Breast epithelium (tissue), 3 donors: ENCODE measurements at regions not wholly inside any gene's neighbourhood (a gene's known extent, or its start where the extent isn't known, plus 50 kb on each side); places are given as distances from the start of the nearest gene placed in this dataset.

Experiments
- POLR2A ChIP-seq: fragments of 450-650 bp; IDR thresholded peaks from one replicate; pipeline ENCODE4 v1.6.1; 2016; ENCODE audit warnings: antibody characterized with exemption, mild to moderate bottlenecking, moderate library complexity
- TF ChIP-seq, protein P1 (sequence below), 3 donors: fragments of 450-650 bp; IDR thresholded peaks; one replicate each; pipeline ENCODE4 v1.5.1; 2016 to 2017; ENCODE audit warnings: antibody characterized with exemption in 3 of 3, mild to moderate bottlenecking in 3 of 3, moderate library complexity in 3 of 3

DNA sequence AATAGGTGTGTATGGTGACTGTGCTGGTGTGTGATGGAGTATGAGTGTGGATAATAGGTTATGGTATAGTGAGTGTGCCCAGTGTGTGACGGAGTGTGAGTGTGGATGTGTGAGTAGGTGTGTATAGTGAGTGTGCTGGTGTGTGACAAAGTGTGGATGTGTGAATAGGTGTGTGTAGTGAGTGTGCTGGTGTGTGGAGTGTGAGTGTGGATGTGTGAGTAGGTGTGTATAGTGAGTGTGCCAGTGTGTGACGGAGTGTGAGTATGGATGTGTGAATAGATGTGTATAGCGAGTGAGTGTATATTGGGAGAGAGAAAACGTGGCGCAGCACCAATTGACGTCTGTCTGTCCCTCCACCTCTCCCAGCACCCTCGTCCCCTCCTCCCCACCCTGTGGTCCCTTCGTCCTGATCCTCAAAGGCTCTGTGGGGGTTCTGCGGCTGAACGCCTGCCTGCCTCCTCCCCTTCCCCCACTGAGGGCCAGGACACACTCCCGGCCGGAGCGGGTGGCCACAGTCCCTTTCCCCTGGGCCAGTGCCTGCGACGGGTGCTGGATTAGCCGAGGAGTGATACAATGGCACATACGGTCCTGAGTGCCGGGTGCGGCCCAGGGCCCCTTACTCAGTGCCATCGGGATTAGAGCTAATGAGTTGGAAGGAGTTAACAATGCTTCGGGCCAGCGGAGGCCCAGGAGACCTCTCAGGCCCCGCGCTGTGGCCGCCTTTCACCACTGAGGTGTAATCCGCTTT is 160.0 kb downstream of the MRM1 start:
- TF ChIP-seq, protein P1, sequence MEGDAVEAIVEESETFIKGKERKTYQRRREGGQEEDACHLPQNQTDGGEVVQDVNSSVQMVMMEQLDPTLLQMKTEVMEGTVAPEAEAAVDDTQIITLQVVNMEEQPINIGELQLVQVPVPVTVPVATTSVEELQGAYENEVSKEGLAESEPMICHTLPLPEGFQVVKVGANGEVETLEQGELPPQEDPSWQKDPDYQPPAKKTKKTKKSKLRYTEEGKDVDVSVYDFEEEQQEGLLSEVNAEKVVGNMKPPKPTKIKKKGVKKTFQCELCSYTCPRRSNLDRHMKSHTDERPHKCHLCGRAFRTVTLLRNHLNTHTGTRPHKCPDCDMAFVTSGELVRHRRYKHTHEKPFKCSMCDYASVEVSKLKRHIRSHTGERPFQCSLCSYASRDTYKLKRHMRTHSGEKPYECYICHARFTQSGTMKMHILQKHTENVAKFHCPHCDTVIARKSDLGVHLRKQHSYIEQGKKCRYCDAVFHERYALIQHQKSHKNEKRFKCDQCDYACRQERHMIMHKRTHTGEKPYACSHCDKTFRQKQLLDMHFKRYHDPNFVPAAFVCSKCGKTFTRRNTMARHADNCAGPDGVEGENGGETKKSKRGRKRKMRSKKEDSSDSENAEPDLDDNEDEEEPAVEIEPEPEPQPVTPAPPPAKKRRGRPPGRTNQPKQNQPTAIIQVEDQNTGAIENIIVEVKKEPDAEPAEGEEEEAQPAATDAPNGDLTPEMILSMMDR (IDR thresholded peaks at IDR 0.05) = no peak
- TF ChIP-seq POLR2A = no peak
